HUES48 (cell line): ENCODE measurements at regions not wholly inside any gene's neighbourhood (a gene's known extent, or its start where the extent isn't known, plus 50 kb on each side); places are given as distances from the start of the nearest gene placed in this dataset.
"Not testable (repeated sequence)": the region's sequence is repeated elsewhere in the genome, so short reads cannot be mapped to it uniquely, and the experiment has no call there.

Experiments
- H3K27ac ChIP-seq: one replicate; pipeline ENCODE4 v1.7.0; 2013; ENCODE audit warnings: low read depth, low read length, inconsistent platforms
- H3K27me3 ChIP-seq: 2 replicates; pipeline ENCODE4 v1.6.1; 2013; ENCODE audit warnings: mild to moderate bottlenecking, low read length; ENCODE audit not compliant: control insufficient read depth, insufficient read depth
- H3K36me3 ChIP-seq: 2 replicates; pipeline ENCODE4 v1.6.1; 2013; ENCODE audit warnings: low read length; ENCODE audit not compliant: control insufficient read depth, insufficient read depth
- H3K4me1 ChIP-seq: 2 replicates; pipeline ENCODE4 v1.6.1; 2013; ENCODE audit warnings: mild to moderate bottlenecking, low read length; ENCODE audit not compliant: control insufficient read depth, insufficient read depth
- H3K4me3 ChIP-seq: 2 replicates; pipeline ENCODE4 v1.5.1; 2013; ENCODE audit warnings: mild to moderate bottlenecking, low read depth, low read length
- H3K9ac ChIP-seq: 2 replicates; pipeline ENCODE4 v1.6.1; 2013; ENCODE audit warnings: mild to moderate bottlenecking, low read depth, low read length, moderate library complexity
- H3K9me3 ChIP-seq: 2 replicates; pipeline ENCODE4 v1.6.1; 2013; ENCODE audit warnings: low read length; ENCODE audit not compliant: control insufficient read depth, insufficient read depth

DNA sequence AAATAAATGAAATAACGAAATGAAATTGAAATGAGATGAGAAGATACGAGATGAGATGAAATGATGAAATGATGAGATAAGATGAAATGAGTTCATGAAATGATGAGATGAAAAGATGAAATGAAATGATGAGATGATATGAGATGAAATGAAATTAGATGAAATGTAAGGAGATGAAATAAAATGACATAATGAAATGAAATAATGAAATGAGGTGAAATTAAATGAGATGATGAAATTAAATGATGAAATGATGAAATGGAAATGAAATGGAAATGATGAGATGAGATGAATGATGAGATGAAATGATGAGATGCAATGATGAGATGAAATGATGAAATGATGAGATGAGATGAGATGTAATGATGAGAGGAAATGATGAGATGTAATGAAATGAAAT lies 2881.4 kb upstream of the TEKT4 start:
- not testable (repeated sequence) for H3K27me3 ChIP-seq, H3K36me3 ChIP-seq, H3K4me1 ChIP-seq, H3K4me3 ChIP-seq, H3K27ac ChIP-seq, H3K9ac ChIP-seq
- H3K9me3 ChIP-seq, result peaks cover 51% of the 10 kb centered on the region; the same call in 1 of the 2 replicates

DNA sequence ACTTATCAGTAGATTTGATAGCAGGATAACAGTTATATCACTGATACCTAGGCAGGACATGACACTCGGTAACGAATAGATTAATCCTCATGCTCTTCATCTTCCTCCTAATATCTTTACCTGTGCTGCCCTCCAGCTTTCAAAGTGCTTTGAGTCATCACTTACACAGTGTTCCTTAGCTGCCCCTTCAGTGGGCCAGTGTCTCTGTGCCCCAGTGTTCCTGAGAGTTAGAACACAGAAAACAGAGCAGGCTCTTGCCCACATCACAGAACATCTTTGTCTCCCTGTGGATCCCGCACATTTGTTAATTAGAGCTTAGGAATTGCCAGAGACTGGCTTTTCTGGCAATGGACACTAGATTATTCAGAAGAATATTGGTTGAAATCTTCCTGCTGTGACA lies 2864.7 kb upstream of the TEKT4 start:
- not testable (repeated sequence) for H3K9ac ChIP-seq, H3K4me1 ChIP-seq, H3K4me3 ChIP-seq, H3K27ac ChIP-seq, H3K27me3 ChIP-seq, H3K36me3 ChIP-seq
- peaks cover 17% of the 10 kb centered on the region for H3K9me3 ChIP-seq
